ENCODE measurements at regions not wholly inside any gene's neighbourhood (a gene's known extent, or its start where the extent isn't known, plus 50 kb on each side); places are given as distances from the start of the nearest gene placed in this dataset.

DNA sequence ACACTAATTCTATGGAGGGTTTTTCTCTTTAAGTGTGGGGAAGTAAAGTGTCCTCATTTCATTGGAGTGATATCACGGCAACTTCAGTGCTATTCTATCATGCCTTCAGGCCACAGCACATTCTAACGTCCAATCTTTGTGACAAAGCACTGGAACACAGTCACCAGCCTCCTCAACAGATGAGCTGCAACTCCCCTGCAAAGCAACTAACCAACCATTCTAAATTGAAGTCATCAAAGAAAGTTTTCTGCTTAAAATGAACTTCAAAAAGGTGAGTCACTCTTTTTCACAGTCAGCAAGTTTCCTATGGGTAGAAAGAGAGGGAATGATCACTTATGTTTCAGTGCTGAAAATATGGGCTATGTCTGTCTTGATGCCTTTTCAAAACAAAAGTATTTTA is 190.8 kb downstream of the ELAVL2 start:
- TF ChIP-seq, protein P1, sequence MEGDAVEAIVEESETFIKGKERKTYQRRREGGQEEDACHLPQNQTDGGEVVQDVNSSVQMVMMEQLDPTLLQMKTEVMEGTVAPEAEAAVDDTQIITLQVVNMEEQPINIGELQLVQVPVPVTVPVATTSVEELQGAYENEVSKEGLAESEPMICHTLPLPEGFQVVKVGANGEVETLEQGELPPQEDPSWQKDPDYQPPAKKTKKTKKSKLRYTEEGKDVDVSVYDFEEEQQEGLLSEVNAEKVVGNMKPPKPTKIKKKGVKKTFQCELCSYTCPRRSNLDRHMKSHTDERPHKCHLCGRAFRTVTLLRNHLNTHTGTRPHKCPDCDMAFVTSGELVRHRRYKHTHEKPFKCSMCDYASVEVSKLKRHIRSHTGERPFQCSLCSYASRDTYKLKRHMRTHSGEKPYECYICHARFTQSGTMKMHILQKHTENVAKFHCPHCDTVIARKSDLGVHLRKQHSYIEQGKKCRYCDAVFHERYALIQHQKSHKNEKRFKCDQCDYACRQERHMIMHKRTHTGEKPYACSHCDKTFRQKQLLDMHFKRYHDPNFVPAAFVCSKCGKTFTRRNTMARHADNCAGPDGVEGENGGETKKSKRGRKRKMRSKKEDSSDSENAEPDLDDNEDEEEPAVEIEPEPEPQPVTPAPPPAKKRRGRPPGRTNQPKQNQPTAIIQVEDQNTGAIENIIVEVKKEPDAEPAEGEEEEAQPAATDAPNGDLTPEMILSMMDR (conservative IDR thresholded peaks at IDR 0.05; ENCODE audit: low read depth, low read length), result no peak
- no peak overlapping the region for H3K4me3 ChIP-seq (ENCODE audit: low read depth, low read length)
- DNase-seq (ENCODE audit: low read depth), result no peak

DNA sequence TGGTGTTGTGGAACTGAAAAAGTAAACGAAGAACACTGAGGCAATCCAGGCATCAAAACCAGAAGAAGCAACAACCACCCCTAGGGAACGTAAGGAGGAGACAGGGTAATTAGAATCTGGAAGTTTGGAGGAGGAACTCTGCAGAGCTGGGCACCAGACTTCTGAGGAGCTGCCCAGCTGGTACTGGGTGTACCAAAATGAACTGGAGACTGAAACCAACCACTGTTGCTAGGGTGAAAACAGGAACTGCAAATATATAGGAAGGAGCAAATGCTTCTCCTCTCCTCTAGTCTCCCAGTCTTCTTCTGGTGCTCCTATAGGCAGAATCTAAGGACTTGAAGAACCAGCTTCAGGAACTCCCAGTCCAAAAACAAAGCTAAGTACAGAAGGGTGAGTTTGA is 189.8 kb downstream of the ELAVL2 start:
- no peak overlapping the region for H3K4me3 ChIP-seq (ENCODE audit: low read depth, low read length)
- TF ChIP-seq, protein P1 (conservative IDR thresholded peaks at IDR 0.05; ENCODE audit: low read depth, low read length), result no peak
- DNase-seq (ENCODE audit: low read depth), result no peak

- no peak for DNase-seq (ENCODE audit: low read depth)
- TF ChIP-seq, protein P1 (conservative IDR thresholded peaks at IDR 0.05; ENCODE audit: low read depth, low read length), result no peak
- H3K4me3 ChIP-seq (ENCODE audit: low read depth, low read length), result no peak overlapping the region
Observed at GRCh38 chr9:23638011-23638410, 188.0 kb downstream of the ELAVL2 start.

GRCh38 chr9:23638837-23639426 is 187.1 kb downstream of the ELAVL2 start:
- DNase-seq (ENCODE audit: low read depth), result no peak
- TF ChIP-seq, protein P1 (conservative IDR thresholded peaks at IDR 0.05; ENCODE audit: low read depth, low read length), result no peak
- no peak overlapping the region for H3K4me3 ChIP-seq (ENCODE audit: low read depth, low read length)
